ENCODE measurements at regions not wholly inside any gene's neighbourhood (a gene's known extent, or its start where the extent isn't known, plus 50 kb on each side); places are given as distances from the start of the nearest gene placed in this dataset.

GRCh38 chr1:72516826-72517225, 234.5 kb upstream of the NEGR1 start:
- H3K9me3 ChIP-seq (replicated peaks; ENCODE audit: control insufficient read depth, low read depth, low read length), result no peaks in the 10 kb centered on the region
- no peaks in the 10 kb centered on the region for H3K36me3 ChIP-seq (ENCODE audit: control insufficient read depth, insufficient read depth, low read length)
- DNase-seq, result peak; percentile 7
- H3K27ac ChIP-seq (ENCODE audit: low read length), result no peak overlapping the region
- no peaks in the 10 kb centered on the region for H3K4me1 ChIP-seq (ENCODE audit: control insufficient read depth, insufficient read depth, low read length)
- H3K4me3 ChIP-seq (ENCODE audit: low read length), result no peak overlapping the region
- no CpG with 5 or more reads among the region's 2 CpGs for WGBS (ENCODE audit: insufficient coverage)
- H3K27me3 ChIP-seq (ENCODE audit: control insufficient read depth, insufficient read depth, low read length), result no peaks in the 10 kb centered on the region

- H3K4me3 ChIP-seq (ENCODE audit: low read length), result no peak overlapping the region
Measured at GRCh38 chr1:72516264-72516663, 233.9 kb upstream of the NEGR1 start.

GRCh38 chr1:72498371-72498770, 216.0 kb upstream of the NEGR1 start:
- no peaks in the 10 kb centered on the region for H3K36me3 ChIP-seq (ENCODE audit: control insufficient read depth, insufficient read depth, low read length)
- DNase-seq, result no peak
- H3K9me3 ChIP-seq (replicated peaks; ENCODE audit: control insufficient read depth, low read depth, low read length), result no peaks in the 10 kb centered on the region
- 22% methylated on average over 1 of the region's 5 CpGs for WGBS (ENCODE audit: insufficient coverage)
- no peak overlapping the region for H3K27ac ChIP-seq (ENCODE audit: low read length)
- H3K4me1 ChIP-seq (ENCODE audit: control insufficient read depth, insufficient read depth, low read length), result no peaks in the 10 kb centered on the region
- H3K27me3 ChIP-seq (ENCODE audit: control insufficient read depth, insufficient read depth, low read length), result no peaks in the 10 kb centered on the region
- no peak overlapping the region for H3K4me3 ChIP-seq (ENCODE audit: low read length)

More at GRCh38 chr1:72516264-72516663, 233.9 kb upstream of the NEGR1 start:
- H3K9me3 ChIP-seq (replicated peaks; ENCODE audit: control insufficient read depth, low read depth, low read length), result no peaks in the 10 kb centered on the region
- no peak overlapping the region for H3K27ac ChIP-seq (ENCODE audit: low read length)
- no peaks in the 10 kb centered on the region for H3K4me1 ChIP-seq (ENCODE audit: control insufficient read depth, insufficient read depth, low read length)
- H3K36me3 ChIP-seq (ENCODE audit: control insufficient read depth, insufficient read depth, low read length), result no peaks in the 10 kb centered on the region
- no CpG with 5 or more reads among the region's 4 CpGs for WGBS (ENCODE audit: insufficient coverage)
- peak; percentile 11 for DNase-seq
- no peaks in the 10 kb centered on the region for H3K27me3 ChIP-seq (ENCODE audit: control insufficient read depth, insufficient read depth, low read length)

GRCh38 chr1:72489801-72490200, 207.5 kb upstream of the NEGR1 start:
- Histone ChIP-seq H3K4me3 (ENCODE audit: low read length) (no peak overlapping the region), H3K36me3 (ENCODE audit: control insufficient read depth, insufficient read depth, low read length) (no peaks in the 10 kb centered on the region), H3K4me1 (ENCODE audit: control insufficient read depth, insufficient read depth, low read length) (no peaks in the 10 kb centered on the region), H3K27me3 (ENCODE audit: control insufficient read depth, insufficient read depth, low read length) (no peaks in the 10 kb centered on the region), H3K9me3 (replicated peaks; ENCODE audit: control insufficient read depth, low read depth, low read length) (no peaks in the 10 kb centered on the region), H3K27ac (ENCODE audit: low read length) (no peak overlapping the region)
- DNase-seq, result no peak

- no peaks in the 10 kb centered on the region for H3K36me3 ChIP-seq (ENCODE audit: control insufficient read depth, insufficient read depth, low read length)
- no peak overlapping the region for H3K4me3 ChIP-seq (ENCODE audit: low read length)
- no peaks in the 10 kb centered on the region for H3K9me3 ChIP-seq (replicated peaks; ENCODE audit: control insufficient read depth, low read depth, low read length)
- WGBS (ENCODE audit: insufficient coverage), result no CpG with 5 or more reads among the region's 1 CpG
- no peaks in the 10 kb centered on the region for H3K27me3 ChIP-seq (ENCODE audit: control insufficient read depth, insufficient read depth, low read length)
- H3K4me1 ChIP-seq (ENCODE audit: control insufficient read depth, insufficient read depth, low read length), result no peaks in the 10 kb centered on the region
- H3K27ac ChIP-seq (ENCODE audit: low read length), result no peak overlapping the region
- peak; percentile 88 for DNase-seq
Measured at GRCh38 chr1:72485801-72486200, 203.5 kb upstream of the NEGR1 start.

GRCh38 chr1:72483846-72484357, 201.6 kb upstream of the NEGR1 start:
- H3K9me3 ChIP-seq (replicated peaks; ENCODE audit: control insufficient read depth, low read depth, low read length), result peaks cover 5% of the 10 kb centered on the region
- H3K36me3 ChIP-seq (ENCODE audit: control insufficient read depth, insufficient read depth, low read length), result no peaks in the 10 kb centered on the region
- no peak overlapping the region for H3K27ac ChIP-seq (ENCODE audit: low read length)
- no peaks in the 10 kb centered on the region for H3K27me3 ChIP-seq (ENCODE audit: control insufficient read depth, insufficient read depth, low read length)
- DNase-seq, result no peak
- H3K4me3 ChIP-seq (ENCODE audit: low read length), result no peak overlapping the region
- no peaks in the 10 kb centered on the region for H3K4me1 ChIP-seq (ENCODE audit: control insufficient read depth, insufficient read depth, low read length)

- no peaks in the 10 kb centered on the region for H3K4me1 ChIP-seq (ENCODE audit: control insufficient read depth, insufficient read depth, low read length)
- no peak overlapping the region for H3K4me3 ChIP-seq (ENCODE audit: low read length)
- no peak overlapping the region for H3K27ac ChIP-seq (ENCODE audit: low read length)
- H3K36me3 ChIP-seq (ENCODE audit: control insufficient read depth, insufficient read depth, low read length), result no peaks in the 10 kb centered on the region
- DNase-seq, result no peak
- peaks cover 5% of the 10 kb centered on the region for H3K9me3 ChIP-seq (replicated peaks; ENCODE audit: control insufficient read depth, low read depth, low read length)
- 95% methylated on average over 4 of the region's 6 CpGs for WGBS (ENCODE audit: insufficient coverage)
- H3K27me3 ChIP-seq (ENCODE audit: control insufficient read depth, insufficient read depth, low read length), result no peaks in the 10 kb centered on the region
Measured at GRCh38 chr1:72482736-72483413, 200.5 kb upstream of the NEGR1 start.

GRCh38 chr1:72481420-72481970, 199.2 kb upstream of the NEGR1 start:
- H3K27me3 ChIP-seq (ENCODE audit: control insufficient read depth, insufficient read depth, low read length), result no peaks in the 10 kb centered on the region
- no peaks in the 10 kb centered on the region for H3K4me1 ChIP-seq (ENCODE audit: control insufficient read depth, insufficient read depth, low read length)
- H3K4me3 ChIP-seq (ENCODE audit: low read length), result no peak overlapping the region
- H3K36me3 ChIP-seq (ENCODE audit: control insufficient read depth, insufficient read depth, low read length), result no peaks in the 10 kb centered on the region
- no peak overlapping the region for H3K27ac ChIP-seq (ENCODE audit: low read length)
- DNase-seq, result no peak
- peaks cover 5% of the 10 kb centered on the region for H3K9me3 ChIP-seq (replicated peaks; ENCODE audit: control insufficient read depth, low read depth, low read length)
- WGBS (ENCODE audit: insufficient coverage), result 87% methylated on average over 4 of the region's 5 CpGs

- WGBS (ENCODE audit: insufficient coverage), result no CpG with 5 or more reads among the region's 1 CpG
- Histone ChIP-seq H3K27ac (ENCODE audit: low read length) (no peak overlapping the region), H3K27me3 (ENCODE audit: control insufficient read depth, insufficient read depth, low read length) (no peaks in the 10 kb centered on the region), H3K36me3 (ENCODE audit: control insufficient read depth, insufficient read depth, low read length) (no peaks in the 10 kb centered on the region), H3K4me1 (ENCODE audit: control insufficient read depth, insufficient read depth, low read length) (no peaks in the 10 kb centered on the region), H3K9me3 (replicated peaks; ENCODE audit: control insufficient read depth, low read depth, low read length) (no peaks in the 10 kb centered on the region), H3K4me3 (ENCODE audit: low read length) (no peak overlapping the region)
- no peak for DNase-seq
Measured at GRCh38 chr1:72466376-72466775, 184.0 kb upstream of the NEGR1 start.

- WGBS (ENCODE audit: insufficient coverage), result 80% methylated on average over 1 of the region's 3 CpGs
- Histone ChIP-seq H3K36me3 (ENCODE audit: control insufficient read depth, insufficient read depth, low read length) (no peaks in the 10 kb centered on the region), H3K27ac (ENCODE audit: low read length) (no peak overlapping the region), H3K4me1 (ENCODE audit: control insufficient read depth, insufficient read depth, low read length) (no peaks in the 10 kb centered on the region), H3K9me3 (replicated peaks; ENCODE audit: control insufficient read depth, low read depth, low read length) (no peaks in the 10 kb centered on the region), H3K27me3 (ENCODE audit: control insufficient read depth, insufficient read depth, low read length) (no peaks in the 10 kb centered on the region), H3K4me3 (ENCODE audit: low read length) (no peak overlapping the region)
- DNase-seq, result no peak
Measured at GRCh38 chr1:72462186-72462905, 180.0 kb upstream of the NEGR1 start.
